Calu3 (cell line): ENCODE measurements at regions not wholly inside any gene's neighbourhood (a gene's known extent, or its start where the extent isn't known, plus 50 kb on each side); places are given as distances from the start of the nearest gene placed in this dataset.

Experiments
- BruUV-seq: library from RNA; stranded (reverse); fragments of 400-500 nt; replicated peaks from 2 replicates; lab custom pipeline; 2021; lab: Mats Ljungman, UMichigan
- CTCF ChIA-PET: fragments of 300-600 bp; sonication (Branson Sonifier 250); formaldehyde crosslinking; loops from one replicate; lab custom pipeline; 2022; ENCODE audit warnings: antibody characterized with exemption; lab: Charles Lee
- DNase-seq: peaks from one replicate; pipeline ENCODE4 v3.0.0; 2022
- H3K27ac Mint-ChIP-seq: one replicate; pipeline ENCODE4 v1.8.0; 2022; ENCODE audit warnings: mixed read lengths; ENCODE audit not compliant: unreplicated experiment
- H3K27me3 Mint-ChIP-seq: one replicate; pipeline ENCODE4 v1.8.0; 2022; ENCODE audit warnings: mixed read lengths; ENCODE audit not compliant: unreplicated experiment
- H3K36me3 Mint-ChIP-seq: one replicate; pipeline ENCODE4 v1.8.0; 2022; ENCODE audit warnings: mild to moderate bottlenecking, moderate library complexity, mixed read lengths; ENCODE audit not compliant: insufficient read depth, unreplicated experiment
- H3K4me1 Mint-ChIP-seq: one replicate; pipeline ENCODE4 v1.8.0; 2022; ENCODE audit warnings: mild to moderate bottlenecking, low read depth, mixed read lengths; ENCODE audit not compliant: unreplicated experiment
- H3K4me3 Mint-ChIP-seq: one replicate; pipeline ENCODE4 v1.8.0; 2022; ENCODE audit warnings: mild to moderate bottlenecking, low read depth, moderate library complexity, mixed read lengths; ENCODE audit not compliant: unreplicated experiment
- H3K9me3 Mint-ChIP-seq: one replicate; pipeline ENCODE4 v1.8.0; 2022; ENCODE audit warnings: low read depth, mixed read lengths; ENCODE audit not compliant: unreplicated experiment
- CTCF ChIP-seq: fragments of 200-600 bp; IDR thresholded peaks from one replicate; pipeline ENCODE4 v1.8.0; 2022; ENCODE audit warnings: antibody characterized with exemption; ENCODE audit not compliant: unreplicated experiment
- intact Hi-C: fragments of 100-400 bp; cut with micrococcal nuclease; formaldehyde crosslinking; loops from one replicate; pipeline ENCODE4 v1.10.0; 2022; ENCODE audit not compliant: unreplicated experiment

- CTCF ChIA-PET: no interaction called here
- intact Hi-C loops: loop anchor here (5.0 kb wide), 1 partner anchor 652 kb away; no protein-coding TSS in a partner anchor
- no peaks in the 10 kb centered on the region for H3K27me3 Mint-ChIP-seq
Measured at GRCh38 chr4:138030375-138030774, 211.8 kb downstream of the SLC7A11 start.

GRCh38 chr4:138028923-138029322 lies 213.2 kb downstream of the SLC7A11 start:
- no peak overlapping the region for H3K4me3 Mint-ChIP-seq
- CTCF ChIA-PET: no interaction called here
- H3K27me3 Mint-ChIP-seq: no peaks in the 10 kb centered on the region
- no peak overlapping the region for H3K27ac Mint-ChIP-seq
- H3K36me3 Mint-ChIP-seq: no peaks in the 10 kb centered on the region
- H3K4me1 Mint-ChIP-seq: peaks cover 9% of the 10 kb centered on the region
- no TSS peak for BruUV-seq
- no peak for DNase-seq
- TF ChIP-seq CTCF: no peak
- intact Hi-C loops: no loop called here
- H3K9me3 Mint-ChIP-seq: no peaks in the 10 kb centered on the region

More at GRCh38 chr4:138030375-138030774, 211.8 kb downstream of the SLC7A11 start:
- Mint-ChIP-seq H3K4me3 (no peak overlapping the region), H3K9me3 (no peaks in the 10 kb centered on the region), H3K4me1 (peaks cover 15% of the 10 kb centered on the region), H3K36me3 (no peaks in the 10 kb centered on the region), H3K27ac (no peak overlapping the region)
- DNase-seq: no peak
- no TSS peak for BruUV-seq
- TF ChIP-seq CTCF: no peak

- Mint-ChIP-seq H3K4me3 (no peak overlapping the region), H3K27me3 (no peaks in the 10 kb centered on the region), H3K9me3 (no peaks in the 10 kb centered on the region), H3K36me3 (no peaks in the 10 kb centered on the region), H3K4me1 (no peaks in the 10 kb centered on the region), H3K27ac (no peak overlapping the region)
- BruUV-seq: no TSS peak
- TF ChIP-seq CTCF: no peak
- intact Hi-C loops: no loop called here
- CTCF ChIA-PET: no interaction called here
- DNase-seq: no peak
Measured at GRCh38 chr4:138021139-138021830, 220.9 kb downstream of the SLC7A11 start.

- no TSS peak for BruUV-seq
- Mint-ChIP-seq H3K4me3 (no peak overlapping the region), H3K27ac (no peak overlapping the region), H3K36me3 (no peaks in the 10 kb centered on the region), H3K4me1 (no peaks in the 10 kb centered on the region), H3K27me3 (no peaks in the 10 kb centered on the region), H3K9me3 (no peaks in the 10 kb centered on the region)
- DNase-seq: no peak
- no peak for TF ChIP-seq CTCF
- intact Hi-C loops: no loop called here
- CTCF ChIA-PET: no interaction called here
Measured at GRCh38 chr4:138014590-138015288, 227.4 kb downstream of the SLC7A11 start.
